Fibroblast of upper back skin (primary cell): ENCODE measurements at regions not wholly inside any gene's neighbourhood (a gene's known extent, or its start where the extent isn't known, plus 50 kb on each side); places are given as distances from the start of the nearest gene placed in this dataset.
"Not testable (repeated sequence)": the region's sequence is repeated elsewhere in the genome, so short reads cannot be mapped to it uniquely, and the experiment has no call there.

Source experiments
- DNase-seq: peaks from one replicate; pipeline ENCODE4 v3.0.0-alpha.2; 2013

DNA sequence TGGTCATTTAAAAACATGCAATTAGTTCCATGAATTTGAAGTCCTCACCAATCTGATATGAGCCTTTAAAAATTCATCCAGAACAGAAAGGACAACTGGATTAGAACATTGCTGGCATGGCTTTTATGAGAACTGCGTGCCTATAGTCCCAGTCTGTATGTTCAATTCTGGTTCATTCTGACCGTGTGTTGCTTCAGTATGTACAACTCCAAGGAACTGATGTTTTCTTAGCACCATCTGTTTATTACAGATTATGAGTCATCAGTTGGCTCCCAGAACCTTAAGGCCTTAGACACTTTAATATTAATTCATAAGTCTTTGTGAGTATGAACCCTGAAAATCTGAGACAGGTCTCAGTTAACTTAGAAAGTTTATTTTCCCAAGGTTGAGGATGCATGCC, 115.0 kb downstream of the CEP44 start:
- peak; percentile 44 for DNase-seq

DNA sequence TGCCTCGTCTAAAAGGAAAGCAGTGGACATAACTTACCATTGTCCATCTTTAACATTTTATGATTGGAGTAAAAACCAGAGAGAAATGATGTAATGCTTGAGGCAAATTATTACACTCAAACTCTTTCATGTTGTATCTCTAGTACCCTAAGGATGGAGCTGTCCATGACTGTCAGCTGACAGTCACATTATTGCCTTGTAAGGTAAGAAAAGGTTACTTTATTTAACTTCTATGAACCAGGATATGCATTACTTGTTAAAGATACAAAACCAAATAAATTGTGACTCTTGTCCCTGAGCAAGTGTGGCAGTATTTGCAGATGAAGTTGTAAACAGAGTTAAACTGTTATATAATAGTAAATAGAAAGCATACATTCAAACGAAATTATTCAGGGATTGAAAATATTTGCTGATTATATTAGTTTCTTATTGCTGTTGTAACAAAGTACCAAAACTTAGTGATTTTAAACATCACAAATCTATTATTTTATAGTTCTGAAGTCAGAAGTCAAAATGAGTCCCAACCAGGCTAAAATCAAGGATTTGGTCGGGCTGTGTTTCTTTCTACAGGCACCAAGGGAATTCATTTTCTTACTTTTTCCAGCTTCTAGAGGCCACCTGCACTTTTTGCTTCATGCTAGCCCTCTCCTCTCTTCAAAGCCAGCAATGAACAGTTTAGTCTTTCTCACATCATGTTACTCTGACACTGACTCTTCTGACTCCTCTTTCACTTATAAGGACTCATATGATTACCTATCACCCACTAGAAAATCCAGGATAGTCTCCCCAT, 113.8 kb downstream of the CEP44 start:
- no peak for DNase-seq

DNA sequence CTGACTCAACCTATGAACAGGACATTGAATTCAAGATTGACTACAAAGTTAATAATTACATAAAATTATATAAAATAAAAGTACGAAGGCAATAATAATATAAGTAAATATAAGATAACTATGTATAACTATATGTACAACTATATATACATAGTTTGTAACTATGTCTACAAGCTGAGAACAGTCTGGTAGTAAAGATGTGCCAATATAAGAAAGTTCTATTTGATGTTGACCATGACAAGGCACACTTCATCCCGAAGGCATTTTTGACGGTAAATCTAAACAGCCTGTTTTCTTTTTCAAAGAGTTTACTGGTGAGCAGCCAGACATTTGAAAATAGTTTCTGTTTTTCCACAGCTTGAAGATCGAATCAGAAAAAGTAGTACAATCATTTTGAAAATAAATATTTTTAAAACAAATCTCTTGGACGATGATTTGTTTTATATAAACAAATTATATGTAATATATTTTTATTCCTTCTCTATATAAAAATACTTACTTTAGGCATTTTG, 112.9 kb downstream of the CEP44 start:
- DNase-seq, result no peak

DNA sequence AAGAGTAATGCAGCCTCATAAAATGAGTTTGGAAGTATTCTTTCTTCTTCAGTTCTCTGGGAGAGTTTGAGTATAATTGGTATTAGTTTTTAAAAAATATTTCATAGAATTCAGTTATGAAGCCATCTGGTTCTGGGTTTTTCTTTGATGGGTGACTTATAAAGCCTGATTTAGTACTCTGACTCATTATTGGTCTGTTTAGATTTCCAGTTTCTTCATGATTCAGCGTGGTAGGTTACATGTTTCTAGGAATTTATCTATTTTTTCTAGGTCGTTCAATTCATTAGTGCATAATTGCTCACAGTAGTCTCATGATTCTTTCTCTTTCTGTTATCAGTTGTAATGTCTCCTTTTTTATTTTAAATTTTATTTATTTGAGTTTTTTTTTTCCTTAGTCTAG, 111.2 kb downstream of the CEP44 start:
- DNase-seq, result peak; percentile 47

DNA sequence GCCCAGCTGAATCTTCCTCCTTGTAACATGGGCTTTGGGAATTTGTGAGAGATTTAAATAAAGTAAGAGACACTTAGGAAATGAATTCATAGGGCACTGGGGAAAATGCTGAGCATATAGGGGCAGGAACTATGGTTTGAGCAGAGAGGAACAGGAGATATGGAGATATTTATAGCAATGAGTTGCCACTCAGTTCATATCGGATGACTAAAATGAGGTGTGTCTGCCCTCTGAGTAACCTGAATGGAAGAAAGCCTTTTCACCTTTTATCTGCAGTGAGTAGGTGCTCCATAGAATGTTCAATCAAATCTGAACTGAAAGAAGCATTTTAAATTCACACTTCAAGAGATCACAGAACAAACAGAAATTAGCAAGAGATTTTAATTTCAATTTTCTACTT, 105.7 kb downstream of the CEP44 start:
- DNase-seq, result no peak

DNA sequence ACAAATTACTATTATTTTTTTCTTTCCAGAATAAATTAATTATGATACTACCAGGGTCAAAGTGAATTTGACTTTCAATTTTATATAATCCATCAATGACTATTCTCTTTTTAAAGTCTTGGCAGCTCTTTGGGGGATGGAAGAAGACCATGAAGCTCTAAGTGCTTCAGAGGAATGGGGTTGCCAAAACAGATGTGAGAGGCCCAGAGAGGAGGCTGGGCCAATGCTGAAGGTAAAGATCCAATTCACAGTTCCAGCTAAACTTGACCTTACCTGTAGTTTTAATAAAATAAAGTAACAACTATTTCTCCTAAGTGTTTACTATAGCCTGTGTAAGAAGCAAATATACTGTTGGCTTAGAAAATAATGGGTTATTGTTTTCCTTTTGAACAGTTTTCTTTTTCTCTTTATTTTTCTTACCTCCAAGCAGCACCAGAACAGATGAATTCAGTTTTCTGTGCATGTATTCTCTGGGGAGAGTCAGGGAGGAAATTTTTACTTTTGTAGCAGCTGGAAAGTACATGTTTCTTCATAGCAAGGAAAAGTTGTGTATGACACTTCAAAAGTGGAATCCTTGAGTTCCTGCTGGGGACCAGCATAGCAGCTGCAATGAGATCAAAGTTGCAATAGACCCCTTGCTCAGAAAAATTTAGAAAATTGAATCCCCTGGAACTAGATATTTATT, 104.9 kb downstream of the CEP44 start:
- DNase-seq, result no peak

DNA sequence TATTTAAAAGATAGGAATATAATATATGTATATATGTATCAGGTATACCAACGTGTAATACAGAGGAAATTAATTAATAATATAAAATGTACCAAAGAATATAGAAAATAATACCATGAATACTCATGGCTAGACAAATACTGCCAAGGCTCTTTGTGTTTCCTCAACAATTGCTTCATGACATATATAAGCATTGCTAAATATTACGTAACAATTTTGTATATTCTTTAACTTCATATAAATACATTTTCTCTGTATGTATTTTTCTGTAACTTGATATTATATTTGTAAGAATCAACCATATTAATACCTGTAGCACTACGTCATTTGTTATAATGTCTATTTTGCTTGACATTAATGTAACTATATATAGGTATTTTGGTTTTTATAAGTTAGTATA, 104.0 kb downstream of the CEP44 start:
- DNase-seq, result no peak

DNA sequence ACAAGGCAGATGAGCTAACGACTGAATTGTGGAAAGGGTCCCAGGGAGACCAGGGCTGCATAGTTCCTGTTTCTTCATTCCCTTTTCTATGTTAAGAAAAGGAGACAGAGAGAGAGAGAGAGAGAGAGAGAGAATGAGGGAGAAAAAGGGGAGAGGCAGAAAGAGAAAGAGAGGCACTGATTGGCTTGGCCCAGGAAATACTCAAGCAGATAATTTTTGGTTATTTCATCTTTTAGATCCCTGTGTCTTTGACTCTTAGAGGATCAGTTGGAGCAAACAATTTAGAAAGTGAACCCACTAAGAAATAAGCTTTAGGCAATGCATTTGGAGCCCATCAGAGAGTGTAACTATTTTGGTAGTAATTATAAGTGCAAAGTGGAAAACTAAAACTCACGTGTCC, 103.4 kb downstream of the CEP44 start:
- no peak for DNase-seq

DNA sequence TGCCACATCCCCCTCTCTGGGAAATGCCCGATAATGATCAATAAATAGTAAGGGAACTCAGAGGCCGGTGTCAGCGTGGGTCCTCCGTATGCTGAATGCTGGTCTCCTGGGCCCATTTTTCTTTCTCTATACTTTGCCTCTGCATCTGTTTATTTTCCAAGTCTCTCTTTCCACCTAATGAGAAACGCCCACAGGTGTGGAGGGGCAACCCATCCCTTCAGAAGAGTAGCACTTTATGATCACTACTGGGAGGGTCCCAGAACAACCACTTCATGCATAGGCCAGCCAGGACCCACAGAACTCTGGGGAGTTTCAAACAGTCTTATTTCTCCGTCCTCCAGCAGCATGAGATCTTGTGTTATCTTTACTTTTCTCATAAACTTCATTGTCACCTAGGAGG, 100.1 kb downstream of the CEP44 start:
- DNase-seq, result no peak

DNA sequence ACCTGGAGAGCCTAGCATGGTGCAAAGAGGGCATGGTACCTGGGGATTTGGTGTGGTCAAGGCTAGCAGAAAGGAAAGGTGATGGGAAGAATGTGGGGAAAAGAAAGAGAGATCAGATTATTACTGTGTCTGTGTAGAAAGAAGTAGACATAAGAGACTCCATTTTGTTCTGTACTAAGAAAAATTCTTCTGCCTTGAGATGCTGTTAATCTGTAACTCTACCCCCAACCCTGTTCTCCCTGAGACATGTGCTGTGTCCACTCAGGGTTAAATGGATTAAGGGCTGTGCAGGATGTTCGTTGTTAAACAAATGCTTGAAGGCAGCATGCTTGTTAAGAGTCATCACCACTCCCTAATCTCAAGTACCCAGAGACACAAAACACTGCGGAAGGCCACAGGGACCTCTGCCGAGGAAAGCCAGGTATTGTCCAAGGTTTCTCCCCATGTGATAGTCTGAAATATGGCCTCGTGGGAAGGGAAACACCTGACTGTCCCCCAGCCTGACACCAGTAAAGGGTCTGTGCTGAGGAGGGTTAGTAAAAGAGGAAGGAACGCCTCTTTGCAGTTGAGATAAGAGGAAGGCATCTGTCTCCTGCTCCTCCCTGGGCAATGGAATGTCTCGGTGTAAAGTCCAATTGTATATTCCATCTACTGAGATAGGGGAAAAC, 99.4 kb downstream of the CEP44 start:
- not testable (repeated sequence) for DNase-seq
